NCI-H1092 (cell line): ENCODE measurements at regions not wholly inside any gene's neighbourhood (a gene's known extent, or its start where the extent isn't known, plus 50 kb on each side); places are given as distances from the start of the nearest gene placed in this dataset.
A peak's percentile ranks its signal among the peaks of the same experiment; 100 is the strongest.
"Not testable (repeated sequence)": the region's sequence is repeated elsewhere in the genome, so short reads cannot be mapped to it uniquely, and the experiment has no call there.

Experiments
- DNase-seq: peaks from one replicate; lab custom pipeline; 2025; lab: John Stamatoyannopoulos, UW

DNA sequence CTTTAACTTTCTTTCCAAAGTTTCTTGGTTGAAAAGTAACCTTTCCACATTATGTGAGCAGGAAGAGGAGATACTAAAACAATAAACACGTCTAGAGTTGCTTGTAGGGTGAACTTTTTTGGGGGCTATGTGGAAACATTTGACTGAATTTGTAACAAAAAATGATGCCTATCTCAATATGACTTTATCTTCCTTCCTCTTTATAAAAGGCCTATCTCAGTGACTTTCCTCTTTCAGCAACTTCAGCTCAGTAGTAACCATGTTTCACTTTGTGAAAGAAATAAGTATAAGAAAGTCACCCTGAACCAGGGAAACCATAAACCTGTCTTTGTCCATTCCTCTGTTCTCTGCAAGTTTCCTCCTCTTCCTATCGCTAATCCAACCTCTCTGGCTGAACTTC is 124.7 kb upstream of the TMEM164 start:
- no peak for DNase-seq

DNA sequence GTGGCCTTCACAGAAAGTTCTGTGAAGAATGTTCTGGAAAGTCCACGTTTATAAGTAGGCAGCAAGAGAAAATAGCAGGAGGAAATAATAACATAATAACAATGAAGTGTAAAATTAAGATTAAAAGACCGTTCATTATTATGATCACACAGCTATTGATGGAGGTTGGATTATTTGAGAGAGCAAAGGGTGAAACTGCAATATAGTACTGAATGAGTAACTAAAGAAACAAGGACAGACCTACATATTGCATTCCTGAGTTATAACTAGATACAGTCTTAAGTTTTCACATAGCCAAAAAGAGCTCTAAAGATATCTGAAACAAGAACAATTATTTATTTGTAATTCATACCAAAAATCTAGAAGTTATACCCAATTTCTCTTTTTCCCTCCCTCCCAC is 122.9 kb upstream of the TMEM164 start:
- DNase-seq, result no peak

DNA sequence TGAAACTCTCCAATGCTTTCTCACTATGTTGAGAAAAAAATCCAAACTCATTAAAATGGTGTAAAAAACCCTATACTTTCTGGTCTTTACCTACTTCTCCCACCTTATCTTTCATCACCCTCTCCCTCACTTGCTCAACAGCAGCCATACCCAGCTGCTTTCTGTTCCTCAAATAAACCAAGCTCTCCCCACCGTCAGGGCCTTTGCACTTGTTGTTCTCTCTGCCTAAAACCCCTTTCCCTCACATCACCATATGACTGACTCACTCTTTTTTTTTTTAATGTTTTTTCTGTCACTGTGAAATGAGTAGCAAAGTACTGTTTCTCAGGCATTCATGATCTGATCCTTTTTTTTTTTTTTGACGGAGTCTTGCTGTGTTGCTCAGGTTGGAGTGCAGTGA is 122.3 kb upstream of the TMEM164 start:
- no peak for DNase-seq

DNA sequence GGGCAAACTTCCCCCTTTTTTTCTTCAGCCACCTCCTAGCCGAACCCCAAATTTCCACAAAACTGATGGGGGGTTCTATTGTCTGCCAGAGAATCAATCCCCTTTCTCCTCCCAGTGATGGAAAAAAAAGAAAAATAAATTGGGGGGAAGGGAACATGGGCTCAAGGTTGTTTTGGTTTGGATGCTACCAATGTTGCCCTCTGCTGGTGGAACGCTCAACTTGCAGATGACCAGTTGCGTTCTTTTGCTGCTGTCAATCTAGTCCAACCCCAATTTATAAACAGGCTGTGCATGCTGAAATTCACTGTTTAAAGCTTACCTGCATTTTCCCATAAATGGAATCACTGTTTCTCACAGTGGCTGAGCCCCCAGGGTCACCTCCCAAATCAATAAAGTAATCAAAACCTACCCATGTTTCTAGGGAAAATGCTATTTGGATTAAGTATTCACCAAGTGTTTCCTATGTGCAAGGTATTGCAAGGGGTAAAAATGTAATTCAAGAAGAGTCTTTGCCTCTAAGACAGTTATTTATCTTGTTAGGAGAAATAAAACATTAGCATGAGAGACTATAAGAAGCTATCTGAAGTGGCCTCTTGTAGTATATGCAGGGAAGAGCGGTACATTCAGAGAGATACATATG is 116.7 kb upstream of the TMEM164 start:
- DNase-seq, result peak; percentile 10

DNA sequence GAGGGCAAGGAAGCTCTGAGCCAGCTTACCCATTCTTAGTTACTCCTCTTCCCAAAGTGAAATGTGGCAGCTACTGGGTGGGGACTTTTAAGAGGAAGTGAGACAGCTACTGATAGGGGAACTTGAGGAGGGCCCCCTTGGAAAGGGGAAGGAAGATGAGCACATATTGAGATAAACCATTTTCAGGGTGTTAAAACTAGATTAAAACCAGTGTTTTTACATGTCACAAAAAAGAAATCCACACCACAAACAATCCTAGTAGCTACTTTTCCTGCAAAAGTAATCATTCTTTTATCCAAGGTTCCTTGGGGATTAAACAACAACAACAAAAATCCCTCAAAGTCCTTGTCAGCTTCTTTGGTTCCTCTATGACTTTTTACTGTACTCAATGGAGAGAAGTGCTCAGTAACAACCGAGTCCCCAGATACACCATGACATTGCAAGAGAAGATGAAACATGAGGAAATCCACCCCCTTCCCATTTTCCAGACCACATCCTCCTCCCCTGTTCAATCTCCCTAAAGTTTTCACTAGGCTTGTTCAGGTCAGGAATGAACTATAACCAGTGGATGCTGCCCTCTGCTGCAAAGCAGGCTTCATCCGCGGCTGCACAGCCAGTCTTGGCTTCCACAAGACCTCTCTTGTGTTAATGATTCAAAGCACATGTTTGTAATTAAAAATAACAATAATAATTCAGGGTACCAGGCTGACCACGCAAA is 113.5 kb upstream of the TMEM164 start:
- DNase-seq, result no peak

DNA sequence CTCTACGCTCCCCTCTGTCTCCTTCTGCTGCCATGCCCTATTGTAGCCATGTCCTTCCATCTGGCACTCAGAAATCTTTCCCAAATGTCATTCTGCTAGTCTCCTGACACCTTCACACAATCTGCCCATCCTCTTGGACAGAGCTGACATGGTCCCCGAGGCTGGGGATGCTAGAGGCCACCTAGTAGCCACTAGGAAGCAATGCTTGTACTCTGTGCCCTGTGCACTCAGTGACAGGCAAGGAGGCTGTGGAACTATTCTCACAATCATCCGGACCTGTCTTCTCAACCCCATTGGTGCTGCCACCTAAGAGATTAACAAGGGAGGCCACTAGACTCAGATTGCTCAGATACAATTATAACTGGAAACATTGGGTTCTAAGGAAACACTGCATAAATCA is 112.6 kb upstream of the TMEM164 start:
- no peak for DNase-seq

DNA sequence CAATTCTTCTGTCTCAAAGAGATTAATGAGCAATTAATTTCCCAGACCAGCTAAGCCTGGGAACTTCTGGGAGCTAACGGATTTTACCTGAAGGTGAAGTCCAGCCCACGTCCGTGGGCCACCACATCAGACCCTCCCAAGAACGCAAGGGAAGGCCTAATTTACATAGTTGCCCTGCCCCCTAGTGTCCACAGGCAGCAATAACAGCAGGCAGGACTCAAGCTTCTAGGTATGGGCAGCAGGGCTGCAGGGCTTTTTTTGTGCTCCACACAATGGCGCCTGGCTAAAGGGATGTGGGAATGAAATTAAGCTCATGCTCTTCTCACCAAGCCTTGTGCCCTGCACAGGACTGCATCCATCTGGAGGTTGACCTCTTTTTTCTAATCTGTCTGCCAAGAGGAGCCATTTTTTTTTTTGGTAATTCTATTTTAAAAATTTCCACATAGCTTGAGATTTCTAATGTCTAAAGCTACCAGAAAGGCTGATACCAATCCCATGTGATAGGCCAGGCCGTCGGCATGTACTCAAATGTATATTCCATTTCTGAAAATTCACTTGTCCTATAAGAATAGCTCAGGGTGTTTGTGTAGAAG is 111.9 kb upstream of the TMEM164 start:
- peak; percentile 48 for DNase-seq

DNA sequence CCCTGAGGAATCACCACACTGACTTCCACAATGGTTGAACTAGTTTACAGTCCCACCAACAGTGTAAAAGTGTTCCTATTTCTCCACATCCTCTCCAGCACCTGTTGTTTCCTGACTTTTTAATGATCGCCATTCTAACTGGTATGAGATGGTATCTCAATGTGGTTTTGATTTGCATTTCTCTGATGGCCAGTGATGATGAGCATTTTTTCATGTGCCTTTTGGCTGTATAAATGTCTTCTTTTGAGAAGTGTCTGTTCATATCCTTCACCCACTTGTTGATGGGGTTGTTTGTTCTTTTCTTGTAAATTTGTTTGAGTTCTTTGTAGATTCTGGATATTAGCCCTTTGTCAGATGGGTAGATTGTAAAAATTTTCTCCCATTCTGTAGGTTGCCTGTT is 106.9 kb upstream of the TMEM164 start:
- DNase-seq, result not testable (repeated sequence)

DNA sequence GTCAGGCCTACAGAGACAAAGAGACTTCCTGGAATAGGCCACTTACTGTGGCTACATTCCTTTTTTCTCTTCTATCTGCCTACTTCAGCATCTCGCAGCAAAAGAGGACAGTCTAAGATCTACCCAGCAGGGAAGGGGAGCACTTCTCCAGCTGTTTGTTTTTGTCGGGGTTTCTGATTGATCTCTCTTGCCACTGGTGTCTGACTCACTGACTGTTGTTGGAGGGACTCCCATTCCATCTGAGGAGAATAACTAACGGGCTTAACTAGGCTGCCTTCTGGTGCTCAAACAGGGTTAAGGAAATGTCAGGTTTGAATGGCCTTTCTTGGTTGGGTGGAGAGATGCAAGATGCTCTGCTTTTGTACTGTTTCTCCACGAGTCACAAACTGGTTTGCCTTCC is 100.2 kb upstream of the TMEM164 start:
- no peak for DNase-seq

DNA sequence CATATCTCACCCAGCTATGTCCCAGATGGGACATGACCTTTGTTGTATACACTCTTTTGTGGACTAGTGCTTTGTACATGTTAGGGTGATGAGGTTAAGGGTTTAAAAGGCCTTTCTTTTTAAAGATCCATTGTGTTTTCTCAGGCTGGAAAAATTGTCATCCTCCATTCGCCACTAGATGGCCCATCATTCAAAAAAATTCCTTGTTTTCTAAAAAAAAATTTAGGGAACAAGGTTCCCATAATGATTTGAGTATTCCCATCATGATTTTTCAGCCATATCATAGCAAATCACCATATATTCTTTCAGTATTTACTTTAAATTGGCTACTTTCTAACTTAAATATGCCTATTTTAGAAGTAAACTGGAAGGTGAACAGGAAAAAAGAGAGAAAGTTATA is 91.9 kb upstream of the TMEM164 start:
- DNase-seq, result no peak

DNA sequence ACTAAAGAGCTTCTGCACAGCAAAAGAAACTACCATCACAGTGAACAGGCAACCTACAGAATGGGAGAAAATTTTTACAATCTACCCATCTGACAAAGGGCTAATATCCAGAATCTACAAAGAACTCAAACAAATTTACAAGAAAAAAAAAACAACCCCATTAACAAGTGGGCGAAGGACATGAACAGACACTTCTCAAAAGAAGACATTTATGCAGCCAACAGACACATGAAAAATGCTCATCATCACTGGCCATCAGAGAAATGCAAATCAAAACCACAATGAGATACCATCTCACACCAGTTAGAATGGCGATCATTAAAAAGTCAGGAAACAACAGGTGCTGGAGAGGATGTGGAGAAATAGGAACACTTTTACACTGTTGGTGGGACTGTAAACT is 89.9 kb upstream of the TMEM164 start:
- not testable (repeated sequence) for DNase-seq

DNA sequence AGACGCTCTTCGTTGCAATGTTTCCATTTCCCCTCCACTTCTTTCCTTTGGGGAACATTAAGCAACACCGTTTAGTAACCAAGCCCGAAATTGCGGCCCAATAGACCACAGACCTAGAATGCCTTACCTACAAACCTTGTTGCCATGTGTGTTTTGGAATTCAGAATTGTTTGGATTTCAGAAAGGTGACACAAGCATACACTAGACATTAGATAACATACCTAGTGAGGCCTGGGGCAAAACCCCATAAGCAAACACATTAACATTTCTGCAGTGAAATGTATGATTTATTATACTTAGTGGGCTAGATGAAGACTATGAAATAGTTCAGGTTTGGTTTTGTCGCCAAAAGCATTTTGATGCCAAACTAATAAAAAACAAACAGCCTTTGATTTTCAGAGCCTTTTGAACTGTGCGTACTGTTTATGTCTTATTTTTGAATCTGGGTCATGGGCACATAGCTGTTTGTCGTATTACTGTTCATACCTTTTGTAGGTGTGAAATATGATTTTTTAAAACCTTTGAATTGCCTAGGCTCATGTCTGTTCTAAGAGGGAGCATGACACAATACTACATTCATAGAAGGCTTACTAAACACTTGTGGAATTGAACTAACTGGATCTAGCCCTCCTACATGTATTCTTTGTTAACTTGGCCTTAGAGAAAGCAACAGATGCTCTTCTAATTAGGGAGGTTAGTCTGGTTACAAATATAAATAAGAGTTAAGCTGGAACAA is 88.6 kb upstream of the TMEM164 start:
- no peak for DNase-seq

DNA sequence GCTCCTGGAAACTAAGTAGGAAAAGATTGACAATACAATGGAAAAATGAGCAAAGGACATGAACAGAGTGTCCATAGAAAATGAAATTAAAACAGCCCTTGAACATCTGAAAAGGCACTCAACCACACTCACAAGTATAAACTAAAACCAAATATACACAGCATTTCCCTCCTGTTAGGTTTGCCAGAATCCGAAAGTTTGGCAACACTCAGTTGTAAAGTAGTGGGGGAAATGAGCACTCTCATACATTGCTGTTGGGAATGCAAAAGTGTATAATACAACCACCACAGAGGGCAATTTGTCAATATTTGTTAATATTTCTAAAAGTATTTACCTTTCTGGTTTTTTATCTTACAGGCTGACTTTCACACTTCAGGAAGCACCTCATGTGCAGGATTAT is 84.2 kb upstream of the TMEM164 start:
- no peak for DNase-seq

DNA sequence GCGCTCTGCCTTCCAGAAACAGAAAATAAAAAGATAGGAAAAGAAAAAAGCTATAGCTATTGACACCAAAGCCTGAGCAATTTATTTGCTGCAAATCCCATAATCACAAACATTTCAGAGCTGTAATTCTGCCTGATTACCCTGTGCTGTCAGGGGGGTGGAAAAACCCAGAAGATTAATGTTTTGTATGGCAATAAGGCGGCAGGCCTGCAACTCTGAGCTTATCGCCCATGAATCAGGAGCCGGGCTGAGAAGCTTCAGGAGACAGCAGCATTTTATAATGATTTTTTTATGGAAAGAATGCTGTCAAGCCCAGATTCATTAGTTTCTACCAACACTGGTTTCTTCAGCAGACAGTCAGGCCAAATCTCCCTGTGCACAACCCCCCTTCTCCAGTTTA is 82.6 kb upstream of the TMEM164 start:
- DNase-seq, result no peak

DNA sequence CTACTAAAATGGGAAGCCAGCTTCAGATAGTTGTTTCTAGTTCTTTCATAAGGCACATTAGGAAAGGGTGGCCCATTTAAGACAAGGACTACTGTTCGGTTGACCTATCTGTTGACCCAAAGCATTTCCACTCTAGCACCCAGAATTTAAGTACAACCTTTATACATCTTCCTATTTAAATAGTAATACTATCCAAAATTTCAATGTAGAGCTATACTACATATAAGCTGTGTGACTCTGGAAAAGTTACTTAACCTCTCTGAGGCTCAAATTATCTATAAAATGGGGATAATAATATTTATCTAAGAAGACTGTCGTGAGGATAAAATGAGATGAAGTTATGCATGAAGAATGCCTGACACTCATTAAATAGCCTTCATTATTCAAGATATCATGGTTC is 82.0 kb upstream of the TMEM164 start:
- DNase-seq, result no peak

DNA sequence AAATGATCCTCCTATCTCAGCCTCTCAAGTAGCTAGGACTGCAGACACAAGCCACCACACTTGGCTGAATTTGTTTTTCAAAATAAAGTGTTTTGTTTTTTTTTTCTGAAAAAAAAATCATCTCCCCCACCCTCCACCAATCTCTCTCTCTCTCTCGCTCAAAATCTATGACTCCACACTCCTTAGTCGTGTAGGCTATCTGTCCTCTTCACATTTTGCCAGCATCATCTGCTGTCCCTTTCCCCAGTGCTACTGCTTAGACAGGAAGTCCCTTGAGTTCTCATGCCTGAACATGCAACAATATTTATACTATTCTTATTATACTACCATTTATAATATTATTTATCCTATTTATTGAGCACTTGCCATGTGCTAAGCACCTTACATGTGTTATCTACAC is 80.7 kb upstream of the TMEM164 start:
- DNase-seq, result no peak

DNA sequence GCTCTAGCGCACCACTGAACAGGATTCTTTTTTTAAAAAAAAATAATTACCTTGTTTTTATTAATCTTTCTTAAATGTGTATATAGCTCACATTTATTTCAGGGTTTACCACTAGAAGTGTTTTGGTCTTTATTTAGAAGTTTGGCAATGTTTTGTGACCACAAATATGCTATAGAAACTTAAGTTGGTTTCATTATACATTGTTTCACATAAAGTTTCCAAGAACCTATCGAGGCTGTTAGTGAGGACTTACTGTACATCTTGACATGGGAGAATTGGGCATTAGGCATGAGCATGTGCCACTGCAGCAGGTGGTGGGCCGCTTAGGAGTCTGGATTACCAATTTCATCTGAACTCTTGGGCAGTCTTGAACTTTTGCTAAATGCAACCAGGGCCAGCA is 77.9 kb upstream of the TMEM164 start:
- DNase-seq, result not testable (repeated sequence)

DNA sequence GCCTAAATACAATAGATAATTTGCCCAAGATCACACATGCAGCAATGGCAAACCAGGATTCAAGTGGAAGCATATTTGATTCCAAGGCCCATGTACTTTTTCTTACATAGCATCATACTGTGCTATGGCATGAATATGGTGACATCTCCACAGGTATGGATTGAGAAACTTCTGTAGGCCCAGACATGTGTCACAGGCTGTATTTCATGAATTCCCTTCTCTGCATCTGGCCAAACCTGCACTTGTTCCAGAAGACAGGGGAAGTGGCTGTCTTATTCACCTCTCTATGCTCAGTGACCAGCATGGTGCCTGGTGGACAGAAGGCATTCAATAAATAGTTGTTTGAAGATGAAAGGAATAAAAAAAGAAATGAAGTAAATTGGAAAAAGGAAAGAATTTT is 77.3 kb upstream of the TMEM164 start:
- no peak for DNase-seq

DNA sequence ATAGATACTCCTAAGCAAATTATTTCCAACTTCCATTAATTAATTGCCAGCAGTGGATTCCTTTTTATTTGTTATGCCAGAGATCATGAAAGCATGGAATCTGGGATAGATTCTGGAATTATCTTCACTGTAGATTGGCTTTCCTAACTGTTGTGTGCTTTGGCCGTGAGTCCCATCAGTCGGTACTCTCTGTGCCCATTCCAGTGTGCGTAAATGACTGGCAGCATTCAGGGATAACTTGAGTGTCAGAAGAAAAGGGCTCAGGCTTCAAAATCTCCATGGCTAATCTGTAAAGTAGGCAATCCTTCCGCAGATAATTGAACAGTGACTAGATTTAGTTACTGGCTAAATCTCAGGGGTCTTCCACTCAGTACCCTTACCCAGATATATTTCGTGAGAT is 76.8 kb upstream of the TMEM164 start:
- no peak for DNase-seq

DNA sequence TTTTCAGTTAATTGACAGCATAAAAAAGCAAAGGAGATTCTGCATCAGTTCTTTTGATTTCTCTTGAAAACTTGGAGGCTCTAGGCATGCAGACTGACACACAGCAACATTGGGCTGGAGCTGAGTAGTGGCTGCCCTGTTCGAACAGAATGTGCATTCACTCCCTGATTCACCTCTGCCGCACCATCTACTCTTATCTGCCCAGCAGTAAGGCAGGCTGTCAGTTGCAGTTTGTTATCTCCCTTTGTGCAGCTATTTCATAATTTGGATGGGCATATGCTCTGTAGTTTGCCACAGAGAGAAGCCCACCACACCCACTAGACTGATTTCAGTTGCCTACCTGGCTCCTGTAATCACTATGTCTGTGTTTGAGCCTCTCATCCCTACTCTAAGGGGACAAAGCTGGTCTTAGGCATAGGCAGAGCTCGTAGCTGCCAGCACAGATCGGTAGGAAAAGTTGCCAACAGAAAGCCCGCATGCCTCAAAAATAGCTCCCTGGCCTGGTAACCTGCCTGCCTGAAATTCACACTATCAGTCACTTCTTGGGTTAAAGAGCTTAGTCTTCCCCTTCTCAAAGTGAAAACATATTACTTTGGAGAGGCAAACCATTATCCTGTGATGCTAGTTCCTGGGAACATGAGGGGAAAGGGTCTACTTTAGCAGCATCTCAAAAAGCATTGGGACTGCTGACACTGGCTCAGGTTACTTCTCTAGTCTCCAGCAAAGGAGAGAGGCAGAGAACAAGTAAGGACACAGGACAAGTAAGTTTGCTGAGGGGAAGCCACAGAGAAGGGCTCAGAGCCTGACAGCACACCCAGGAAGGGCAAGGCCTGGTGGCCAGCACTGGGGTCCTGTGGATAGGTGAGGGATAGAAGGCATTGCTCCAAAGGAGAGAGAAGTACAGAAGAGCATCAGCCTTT is 75.9 kb upstream of the TMEM164 start:
- no peak for DNase-seq

DNA sequence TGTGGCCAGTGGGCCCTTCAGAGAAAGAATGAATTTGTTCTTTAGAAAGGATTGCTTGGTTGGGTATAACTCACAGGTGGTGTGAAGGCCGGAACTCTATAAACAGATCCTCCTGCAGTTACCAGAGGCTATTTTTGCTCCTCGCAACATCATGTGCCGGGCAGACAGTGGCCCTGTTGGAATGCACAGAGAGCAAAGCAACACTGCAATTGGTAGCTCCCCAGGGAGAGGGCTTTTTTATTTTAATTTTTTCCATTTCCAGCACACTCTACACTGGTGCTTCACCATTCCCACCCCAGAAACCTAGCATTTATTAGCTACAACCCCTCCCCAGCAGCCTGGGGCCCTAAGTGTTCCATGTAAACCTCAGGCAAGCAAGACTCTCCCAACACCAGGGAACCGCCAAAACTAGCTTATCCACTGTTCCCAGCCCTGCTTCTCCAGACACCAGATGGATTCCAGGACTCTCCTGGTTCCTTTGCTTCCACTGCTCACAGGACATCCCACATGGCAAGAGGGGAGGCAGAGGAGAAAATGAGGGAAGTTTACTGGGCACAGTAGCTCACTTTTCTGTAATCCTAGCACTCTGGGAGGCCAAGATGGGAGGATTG is 75.1 kb upstream of the TMEM164 start:
- no peak for DNase-seq
